ENCODE measurements at regions not wholly inside any gene's neighbourhood (a gene's known extent, or its start where the extent isn't known, plus 50 kb on each side); places are given as distances from the start of the nearest gene placed in this dataset.

GRCh38 chr1:216818284-216818683, 95.1 kb upstream of the ESRRG start:
- H3K4me1 Mint-ChIP-seq = peaks cover 70% of the 10 kb centered on the region
- no peak overlapping the region for H3K4me3 Mint-ChIP-seq
- H3K9me3 Mint-ChIP-seq = no peaks in the 10 kb centered on the region
- H3K27ac Mint-ChIP-seq = no peak overlapping the region
- no peaks in the 10 kb centered on the region for H3K36me3 Mint-ChIP-seq (ENCODE audit: low read depth)
- no peaks in the 10 kb centered on the region for H3K27me3 Mint-ChIP-seq (ENCODE audit: low read depth)
- TF ChIP-seq CTCF (IDR thresholded peaks at IDR 0.05; ENCODE audit: unreplicated experiment in 3 of 3) = no peak

GRCh38 chr1:216815260-216816131, 92.3 kb upstream of the ESRRG start:
- H3K9me3 Mint-ChIP-seq = no peaks in the 10 kb centered on the region
- H3K4me1 Mint-ChIP-seq = peaks cover 79% of the 10 kb centered on the region
- no peak for TF ChIP-seq CTCF (IDR thresholded peaks at IDR 0.05; ENCODE audit: unreplicated experiment in 3 of 3)
- H3K27me3 Mint-ChIP-seq (ENCODE audit: low read depth) = no peaks in the 10 kb centered on the region
- H3K4me3 Mint-ChIP-seq = peak overlapping the region in 2 of 3 experiments; percentile 23 to 57
- no peaks in the 10 kb centered on the region for H3K36me3 Mint-ChIP-seq (ENCODE audit: low read depth)
- H3K27ac Mint-ChIP-seq = peak overlapping the region; percentile 88 to 91 (median 90)

- H3K4me1 Mint-ChIP-seq = peaks cover 75% of the 10 kb centered on the region
- H3K4me3 Mint-ChIP-seq = no peak overlapping the region
- H3K9me3 Mint-ChIP-seq = no peaks in the 10 kb centered on the region
- H3K36me3 Mint-ChIP-seq (ENCODE audit: low read depth) = no peaks in the 10 kb centered on the region
- no peak for TF ChIP-seq CTCF (IDR thresholded peaks at IDR 0.05; ENCODE audit: unreplicated experiment in 3 of 3)
- H3K27ac Mint-ChIP-seq = peak overlapping the region in 2 of 3 experiments; percentile 36 to 91
- no peaks in the 10 kb centered on the region for H3K27me3 Mint-ChIP-seq (ENCODE audit: low read depth)
Measured at GRCh38 chr1:216814576-216815259, 91.5 kb upstream of the ESRRG start.

GRCh38 chr1:216812966-216813365, 89.7 kb upstream of the ESRRG start:
- Mint-ChIP-seq H3K4me1 (peaks cover 66% of the 10 kb centered on the region), H3K9me3 (no peaks in the 10 kb centered on the region), H3K27me3 (ENCODE audit: low read depth) (no peaks in the 10 kb centered on the region), H3K27ac (peak overlapping the region in 2 of 3 experiments; percentile 5 to 9), H3K36me3 (ENCODE audit: low read depth) (no peaks in the 10 kb centered on the region), H3K4me3 (no peak overlapping the region)
- TF ChIP-seq CTCF (IDR thresholded peaks at IDR 0.05; ENCODE audit: unreplicated experiment in 3 of 3) = no peak

GRCh38 chr1:216809649-216810048, 86.4 kb upstream of the ESRRG start:
- Mint-ChIP-seq H3K36me3 (ENCODE audit: low read depth) (no peaks in the 10 kb centered on the region), H3K27me3 (ENCODE audit: low read depth) (no peaks in the 10 kb centered on the region), H3K4me1 (peaks cover 57% of the 10 kb centered on the region), H3K9me3 (no peaks in the 10 kb centered on the region), H3K27ac (no peak overlapping the region), H3K4me3 (no peak overlapping the region)
- TF ChIP-seq CTCF (IDR thresholded peaks at IDR 0.05; ENCODE audit: unreplicated experiment in 3 of 3) = no peak
